Progenitor cell of endocrine pancreas (in vitro differentiated cells): ENCODE measurements at regions not wholly inside any gene's neighbourhood (a gene's known extent, or its start where the extent isn't known, plus 50 kb on each side); places are given as distances from the start of the nearest gene placed in this dataset.

Source experiments
- DNase-seq: peaks from one replicate; pipeline ENCODE4 v3.0.0; 2021; ENCODE audit warnings: low spot score; ENCODE audit not compliant: unreplicated experiment
- H3K27ac Mint-ChIP-seq: 2 replicates; pipeline ENCODE4 v1.8.0; 2021; ENCODE audit warnings: mild to moderate bottlenecking, moderate library complexity, mixed read lengths
- H3K27me3 Mint-ChIP-seq: 2 replicates; pipeline ENCODE4 v1.8.0; 2021; ENCODE audit warnings: mixed read lengths
- H3K36me3 Mint-ChIP-seq: 2 replicates; pipeline ENCODE4 v1.8.0; 2022; ENCODE audit warnings: mixed read lengths; ENCODE audit not compliant: insufficient read depth
- H3K4me1 Mint-ChIP-seq: 2 replicates; pipeline ENCODE4 v1.8.0; 2021; ENCODE audit warnings: low read depth, mixed read lengths
- H3K4me3 Mint-ChIP-seq: 2 replicates; pipeline ENCODE4 v1.8.0; 2021; ENCODE audit warnings: low read depth, mild to moderate bottlenecking, moderate library complexity, mixed read lengths
- H3K9me3 Mint-ChIP-seq: 2 replicates; pipeline ENCODE4 v1.8.0; 2021; ENCODE audit warnings: low read depth, mixed read lengths
- CTCF ChIP-seq: fragments of 200-600 bp; sonication (generic); IDR thresholded peaks from one replicate; pipeline ENCODE4 v1.5.0; 2021; ENCODE audit warnings: antibody characterized with exemption, mild to moderate bottlenecking; ENCODE audit not compliant: unreplicated experiment

DNA sequence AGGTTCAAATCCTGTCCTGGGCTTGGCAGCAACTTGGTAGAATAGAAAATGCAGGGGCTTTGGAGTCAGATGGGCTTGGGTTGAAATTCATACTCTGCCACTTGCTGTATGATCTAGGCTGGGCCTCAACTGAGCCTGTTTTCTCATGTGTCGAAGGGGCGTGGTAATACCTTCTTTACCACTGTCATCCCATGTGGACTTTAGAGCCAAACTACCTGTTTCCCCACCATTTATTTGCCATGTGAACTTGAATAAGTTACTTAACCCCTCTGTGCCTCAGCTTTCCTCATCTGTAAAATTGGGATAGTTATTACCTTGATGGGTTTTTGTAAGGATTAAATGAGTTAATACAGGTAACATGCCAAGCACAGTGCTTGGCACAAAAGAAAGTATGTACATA, 106.0 kb downstream of the COPRS start:
- Mint-ChIP-seq H3K9me3 (no peaks in the 10 kb centered on the region), H3K27me3 (no peaks in the 10 kb centered on the region), H3K4me1 (peaks cover 9% of the 10 kb centered on the region), H3K27ac (no peak overlapping the region), H3K4me3 (no peak overlapping the region), H3K36me3 (no peaks in the 10 kb centered on the region)
- DNase-seq, result no peak
- no peak for TF ChIP-seq CTCF

DNA sequence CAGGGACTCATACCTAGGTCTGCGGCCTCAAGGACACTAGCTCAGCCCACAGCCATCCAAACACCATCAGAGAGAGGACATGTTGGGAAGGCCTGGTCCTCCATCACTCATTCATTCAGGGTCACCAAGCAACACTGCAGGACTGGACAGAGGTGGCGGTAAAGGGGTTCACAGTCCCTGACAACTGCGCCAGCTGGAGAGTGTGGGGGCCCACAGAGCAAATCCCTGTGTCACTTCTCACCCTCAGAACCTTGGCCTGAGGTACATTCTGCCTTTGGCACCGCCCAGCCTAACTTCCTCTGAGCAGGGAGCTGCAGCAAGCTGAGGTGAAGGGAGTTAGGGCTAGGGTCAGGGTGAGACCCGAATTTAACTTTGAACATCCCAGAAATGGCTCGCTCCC, 106.5 kb downstream of the COPRS start:
- Mint-ChIP-seq H3K9me3 (no peaks in the 10 kb centered on the region), H3K27me3 (no peaks in the 10 kb centered on the region), H3K4me1 (peaks cover 9% of the 10 kb centered on the region), H3K4me3 (no peak overlapping the region), H3K27ac (no peak overlapping the region), H3K36me3 (no peaks in the 10 kb centered on the region)
- DNase-seq, result no peak
- TF ChIP-seq CTCF, result no peak

- H3K27me3 Mint-ChIP-seq, result no peaks in the 10 kb centered on the region
- H3K9me3 Mint-ChIP-seq, result no peaks in the 10 kb centered on the region
- H3K4me3 Mint-ChIP-seq, result no peak overlapping the region
Observed at GRCh38 chr17:31750578-31750977, 108.5 kb downstream of the COPRS start.

GRCh38 chr17:31748881-31749280, 110.2 kb downstream of the COPRS start:
- H3K4me1 Mint-ChIP-seq, result peaks cover 16% of the 10 kb centered on the region
- H3K27me3 Mint-ChIP-seq, result no peaks in the 10 kb centered on the region
- TF ChIP-seq CTCF, result no peak
- no peaks in the 10 kb centered on the region for H3K9me3 Mint-ChIP-seq
- no peak overlapping the region for H3K4me3 Mint-ChIP-seq
- DNase-seq, result no peak
- no peaks in the 10 kb centered on the region for H3K36me3 Mint-ChIP-seq
- H3K27ac Mint-ChIP-seq, result no peak overlapping the region

More at GRCh38 chr17:31750578-31750977, 108.5 kb downstream of the COPRS start:
- Mint-ChIP-seq H3K4me1 (peaks cover 9% of the 10 kb centered on the region), H3K36me3 (no peaks in the 10 kb centered on the region), H3K27ac (peak overlapping the region; percentile 60)
- TF ChIP-seq CTCF, result no peak
- DNase-seq, result no peak

DNA sequence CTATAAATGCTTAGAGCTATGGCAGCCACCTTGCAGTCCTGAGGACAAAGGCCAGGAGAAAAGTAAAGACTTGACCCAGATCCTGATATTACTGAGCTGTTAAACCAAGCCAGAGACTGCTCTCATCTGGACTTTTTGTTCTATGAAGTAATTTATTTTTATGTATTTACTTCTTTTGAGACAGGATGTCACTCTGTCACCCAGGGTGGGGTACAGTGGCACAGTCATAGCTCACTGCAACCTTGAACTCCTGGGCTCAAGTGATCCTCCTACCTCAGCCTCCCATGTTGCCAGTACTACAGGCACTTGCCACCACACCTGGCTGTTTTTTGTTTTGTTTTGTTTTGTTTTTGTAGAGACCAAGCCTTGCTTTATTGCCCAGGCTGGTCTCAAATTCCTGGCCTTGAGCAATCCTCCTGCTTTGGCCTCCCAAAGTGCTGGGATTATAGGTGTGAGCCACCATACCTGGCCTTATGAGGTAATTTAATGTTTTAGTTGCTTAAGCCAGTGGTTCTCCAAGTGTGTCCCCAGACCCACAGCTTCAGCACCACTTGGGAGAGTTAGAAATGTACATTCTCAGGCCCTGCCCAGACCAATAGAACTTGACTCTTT, 112.1 kb downstream of the COPRS start:
- Mint-ChIP-seq H3K4me3 (no peak overlapping the region), H3K36me3 (no peaks in the 10 kb centered on the region), H3K27me3 (no peaks in the 10 kb centered on the region), H3K9me3 (no peaks in the 10 kb centered on the region), H3K4me1 (peaks cover 17% of the 10 kb centered on the region), H3K27ac (no peak overlapping the region)
- DNase-seq, result no peak
- no peak for TF ChIP-seq CTCF
